ENCODE measurements at regions not wholly inside any gene's neighbourhood (a gene's known extent, or its start where the extent isn't known, plus 50 kb on each side); places are given as distances from the start of the nearest gene placed in this dataset.

GRCh38 chr2:8031370-8031769 is 650.5 kb upstream of the ID2 start:
- no peak overlapping the region for H3K4me3 ChIP-seq
- no peak overlapping the region for H3K27ac ChIP-seq
- no peaks in the 10 kb centered on the region for H3K9me3 ChIP-seq
- no peaks in the 10 kb centered on the region for H3K27me3 ChIP-seq
- H3K36me3 ChIP-seq, result no peaks in the 10 kb centered on the region
- TF ChIP-seq, protein P1, sequence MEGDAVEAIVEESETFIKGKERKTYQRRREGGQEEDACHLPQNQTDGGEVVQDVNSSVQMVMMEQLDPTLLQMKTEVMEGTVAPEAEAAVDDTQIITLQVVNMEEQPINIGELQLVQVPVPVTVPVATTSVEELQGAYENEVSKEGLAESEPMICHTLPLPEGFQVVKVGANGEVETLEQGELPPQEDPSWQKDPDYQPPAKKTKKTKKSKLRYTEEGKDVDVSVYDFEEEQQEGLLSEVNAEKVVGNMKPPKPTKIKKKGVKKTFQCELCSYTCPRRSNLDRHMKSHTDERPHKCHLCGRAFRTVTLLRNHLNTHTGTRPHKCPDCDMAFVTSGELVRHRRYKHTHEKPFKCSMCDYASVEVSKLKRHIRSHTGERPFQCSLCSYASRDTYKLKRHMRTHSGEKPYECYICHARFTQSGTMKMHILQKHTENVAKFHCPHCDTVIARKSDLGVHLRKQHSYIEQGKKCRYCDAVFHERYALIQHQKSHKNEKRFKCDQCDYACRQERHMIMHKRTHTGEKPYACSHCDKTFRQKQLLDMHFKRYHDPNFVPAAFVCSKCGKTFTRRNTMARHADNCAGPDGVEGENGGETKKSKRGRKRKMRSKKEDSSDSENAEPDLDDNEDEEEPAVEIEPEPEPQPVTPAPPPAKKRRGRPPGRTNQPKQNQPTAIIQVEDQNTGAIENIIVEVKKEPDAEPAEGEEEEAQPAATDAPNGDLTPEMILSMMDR (IDR thresholded peaks at IDR 0.05), result no peak
- H3K4me1 ChIP-seq, result no peaks in the 10 kb centered on the region
- peak; percentile 30 for DNase-seq (ENCODE audit: low spot score)

DNA sequence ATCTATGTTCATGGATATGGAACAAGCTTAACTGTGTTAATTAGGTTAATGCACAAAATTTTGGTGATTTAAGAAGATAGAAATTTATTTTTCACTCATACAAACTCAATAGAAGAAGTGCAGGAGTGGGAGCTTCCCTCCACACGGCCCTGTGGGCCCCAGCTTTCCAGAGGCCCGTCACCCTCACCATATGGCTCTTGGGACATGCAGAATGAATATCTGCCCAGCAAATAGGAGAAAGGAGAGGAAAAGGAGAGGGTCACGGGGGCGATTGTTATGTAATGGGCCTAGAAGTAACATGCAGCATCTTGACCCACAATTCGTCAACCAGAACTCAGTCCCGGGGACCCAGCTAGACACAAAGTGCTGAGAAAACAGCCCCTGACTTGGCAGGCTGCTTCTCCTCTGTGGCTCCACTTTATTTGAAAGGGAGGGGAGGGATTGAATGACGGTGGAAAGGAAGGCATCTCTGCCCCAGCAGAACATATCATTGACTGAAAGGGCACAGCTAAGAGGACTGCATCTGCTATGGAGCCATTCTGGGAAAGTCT is 648.2 kb upstream of the ID2 start:
- H3K27ac ChIP-seq, result no peak overlapping the region
- H3K4me1 ChIP-seq, result no peaks in the 10 kb centered on the region
- H3K4me3 ChIP-seq, result no peak overlapping the region
- H3K36me3 ChIP-seq, result no peaks in the 10 kb centered on the region
- H3K27me3 ChIP-seq, result no peaks in the 10 kb centered on the region
- H3K9me3 ChIP-seq, result no peaks in the 10 kb centered on the region
- peak; percentile 16 for DNase-seq (ENCODE audit: low spot score)
- TF ChIP-seq, protein P1 (IDR thresholded peaks at IDR 0.05), result no peak

GRCh38 chr2:8036366-8036765 is 645.5 kb upstream of the ID2 start:
- DNase-seq (ENCODE audit: low spot score), result no peak
- Histone ChIP-seq H3K4me3 (no peak overlapping the region), H3K9me3 (no peaks in the 10 kb centered on the region), H3K36me3 (no peaks in the 10 kb centered on the region), H3K27me3 (no peaks in the 10 kb centered on the region), H3K27ac (no peak overlapping the region), H3K4me1 (no peaks in the 10 kb centered on the region)
- TF ChIP-seq, protein P1 (IDR thresholded peaks at IDR 0.05), result no peak

DNA sequence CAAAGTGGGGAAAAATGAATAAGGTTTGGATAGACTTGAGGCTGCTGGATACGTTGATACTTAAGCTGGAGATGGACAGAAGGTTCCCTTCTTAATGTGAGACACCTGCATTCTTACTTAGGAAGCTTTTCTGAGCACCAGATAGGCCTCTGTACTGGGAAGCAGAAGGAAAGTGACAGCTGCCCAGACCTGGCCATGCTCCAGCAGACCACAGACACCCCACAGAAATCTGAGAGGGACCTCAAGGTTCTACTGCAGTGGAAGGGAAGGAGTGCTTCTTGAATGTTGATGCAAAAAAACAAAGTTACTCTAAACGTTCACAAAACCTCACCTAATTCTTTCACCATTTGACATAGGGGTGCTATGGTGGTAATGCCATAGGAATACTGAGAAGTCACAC is 642.1 kb upstream of the ID2 start:
- TF ChIP-seq, protein P1 (IDR thresholded peaks at IDR 0.05), result no peak
- Histone ChIP-seq H3K4me1 (no peaks in the 10 kb centered on the region), H3K27ac (no peak overlapping the region), H3K4me3 (no peak overlapping the region), H3K9me3 (no peaks in the 10 kb centered on the region), H3K36me3 (no peaks in the 10 kb centered on the region), H3K27me3 (no peaks in the 10 kb centered on the region)
- DNase-seq (ENCODE audit: low spot score), result no peak

DNA sequence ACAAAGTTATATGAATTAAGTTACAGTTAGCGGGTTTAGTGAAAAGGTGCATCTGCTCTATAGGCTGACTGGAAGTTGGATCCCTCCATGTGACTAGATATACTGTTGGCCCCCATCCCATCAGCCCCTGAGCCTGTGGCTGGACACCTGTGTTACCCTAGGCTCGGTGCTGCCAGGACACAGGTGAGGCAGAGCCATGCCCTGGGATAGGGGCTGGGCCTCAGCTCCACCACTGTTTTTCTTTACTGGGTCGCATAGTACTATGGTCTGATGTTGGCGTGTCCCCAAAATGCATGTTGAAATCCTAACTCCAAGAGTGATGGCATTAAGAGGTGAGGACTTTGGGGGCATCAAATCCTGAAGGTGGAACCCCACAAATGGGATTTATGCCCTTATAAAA is 638.6 kb upstream of the ID2 start:
- Histone ChIP-seq H3K9me3 (no peaks in the 10 kb centered on the region), H3K27me3 (no peaks in the 10 kb centered on the region), H3K4me3 (no peak overlapping the region), H3K36me3 (no peaks in the 10 kb centered on the region), H3K27ac (no peak overlapping the region), H3K4me1 (no peaks in the 10 kb centered on the region)
- TF ChIP-seq, protein P1 (IDR thresholded peaks at IDR 0.05), result no peak
- DNase-seq (ENCODE audit: low spot score), result no peak

DNA sequence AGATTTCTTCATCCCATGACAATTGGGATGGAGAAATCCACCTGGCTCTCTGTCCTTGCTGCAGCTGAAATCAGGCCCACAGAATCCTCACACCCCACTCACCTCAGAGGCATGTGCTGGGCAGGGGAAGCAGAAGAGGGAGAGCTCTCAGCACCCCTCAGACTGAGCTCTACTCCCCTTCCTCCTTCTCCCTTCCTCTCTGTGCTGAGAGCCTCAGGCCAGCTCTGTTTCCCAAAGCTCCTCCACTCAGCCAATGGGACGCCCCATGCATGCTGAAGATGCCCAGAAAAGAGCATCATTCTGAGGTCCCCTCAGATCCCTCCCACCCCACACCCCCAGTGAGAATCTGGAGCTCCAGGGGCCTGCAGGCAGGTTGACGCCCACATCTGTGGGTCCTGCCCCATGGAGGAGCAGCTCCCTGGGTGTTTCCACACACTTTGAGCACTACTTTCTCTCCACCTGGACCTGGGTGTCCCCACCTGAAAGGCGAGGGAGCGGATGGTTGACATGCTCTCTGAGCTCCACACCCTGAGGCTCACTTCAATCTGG is 637.7 kb upstream of the ID2 start:
- Histone ChIP-seq H3K27ac (no peak overlapping the region), H3K9me3 (no peaks in the 10 kb centered on the region), H3K36me3 (no peaks in the 10 kb centered on the region), H3K4me3 (no peak overlapping the region), H3K27me3 (no peaks in the 10 kb centered on the region), H3K4me1 (no peaks in the 10 kb centered on the region)
- TF ChIP-seq, protein P1 (IDR thresholded peaks at IDR 0.05), result no peak
- DNase-seq (ENCODE audit: low spot score), result no peak

Data from right atrium auricular region (tissue), 2 donors.